GM12892 (cell line): ENCODE measurements at regions not wholly inside any gene's neighbourhood (a gene's known extent, or its start where the extent isn't known, plus 50 kb on each side); places are given as distances from the start of the nearest gene placed in this dataset.

Experiments used
- DNase-seq: peaks from one replicate; pipeline ENCODE4 v3.0.0; 2011; ENCODE audit not compliant: insufficient read length
- FAIRE-seq: peaks from 2 replicates; lab custom pipeline; 2011; peaks lifted over from hg19 to GRCh38; lab: Jason Lieb, UNC
- POLR2A ChIP-seq: IDR thresholded peaks from 2 replicates; pipeline ENCODE4 v1.6.1; 2011; ENCODE audit warnings: low read depth, low read length, control low read depth
- POLR2AphosphoS5 ChIP-seq: IDR thresholded peaks from 2 replicates; pipeline ENCODE4 v1.6.1; 2011; ENCODE audit warnings: low read depth, low read length, control low read depth
- TAF1 ChIP-seq: IDR thresholded peaks from 2 replicates; pipeline ENCODE4 v1.6.1; 2011; ENCODE audit warnings: low read depth, mild to moderate bottlenecking, control low read depth, low read length, borderline replicate concordance

GRCh38 chr2:6674381-6674780, 191.3 kb downstream of the CMPK2 start:
- FAIRE-seq (no peak), DNase-seq (no peak)
- TF ChIP-seq POLR2A (no peak), POLR2AphosphoS5 (no peak), TAF1 (no peak)

DNA sequence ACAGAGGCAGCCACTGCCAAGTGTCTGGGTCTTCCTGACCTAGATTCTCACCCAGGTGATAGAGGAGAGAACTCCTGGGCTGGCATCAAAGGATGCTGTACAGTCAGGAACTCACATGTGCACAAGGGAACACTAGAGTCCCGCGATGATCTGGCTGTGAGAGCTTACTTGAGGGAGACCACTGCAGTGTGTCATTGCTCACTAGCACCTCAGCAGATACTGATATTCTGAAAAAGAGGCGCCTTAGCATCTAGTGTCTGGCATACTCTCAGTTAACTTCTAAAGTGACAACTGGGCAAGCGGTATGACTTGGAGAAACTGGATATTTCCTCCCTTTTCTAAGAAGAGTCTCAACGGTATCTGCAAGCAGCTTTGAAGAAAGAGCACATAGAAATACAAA, 189.9 kb downstream of the CMPK2 start:
- FAIRE-seq, result no peak
- TF ChIP-seq POLR2A (no peak), TAF1 (no peak), POLR2AphosphoS5 (no peak)
- DNase-seq, result no peak

DNA sequence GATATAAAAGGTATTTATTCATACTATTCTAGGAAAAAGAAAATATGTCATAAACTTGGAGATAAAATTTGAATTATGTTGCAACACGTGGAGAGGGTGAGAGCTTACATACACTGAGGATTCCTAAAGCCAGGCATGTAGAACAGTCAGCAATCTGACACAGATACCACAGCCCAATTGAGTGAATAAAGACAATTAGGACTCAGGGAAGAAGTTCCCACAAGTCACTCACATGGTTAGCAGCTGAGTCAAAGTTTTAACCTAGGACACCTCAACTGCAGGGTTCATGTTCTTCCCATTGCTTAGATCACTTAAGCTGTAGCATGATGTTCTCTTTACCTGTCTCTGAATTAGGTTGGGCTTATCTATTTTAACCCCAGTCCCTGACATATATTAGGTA, 189.5 kb downstream of the CMPK2 start:
- FAIRE-seq (no peak), DNase-seq (no peak)
- TF ChIP-seq POLR2A, result no peak
- no peak for TF ChIP-seq TAF1
- TF ChIP-seq POLR2AphosphoS5, result no peak

GRCh38 chr2:6676776-6677175, 188.9 kb downstream of the CMPK2 start:
- TF ChIP-seq TAF1 (no peak), POLR2A (no peak), POLR2AphosphoS5 (no peak)
- DNase-seq (no peak), FAIRE-seq (no peak)

DNA sequence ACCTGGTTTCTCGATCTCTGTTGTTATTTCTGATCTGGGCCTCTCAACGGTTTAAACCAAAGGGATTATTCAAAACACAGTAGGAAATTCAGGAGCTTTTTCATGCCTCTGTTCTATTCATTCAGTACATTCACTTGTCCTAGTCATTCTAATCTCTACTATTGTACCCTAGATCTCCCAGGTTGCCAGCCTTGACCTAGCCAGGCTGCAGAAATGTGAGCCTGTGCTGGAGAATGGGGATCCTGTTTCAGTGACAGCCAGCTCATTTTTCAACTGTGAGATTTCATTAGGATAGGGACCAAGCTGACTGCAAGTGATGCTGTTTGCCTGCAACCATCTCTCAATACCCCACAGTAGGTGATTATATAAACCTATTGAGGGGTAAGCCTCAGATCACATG, 186.2 kb downstream of the CMPK2 start:
- no peak for FAIRE-seq
- DNase-seq, result no peak
- TF ChIP-seq POLR2AphosphoS5, result no peak
- no peak for TF ChIP-seq TAF1
- no peak for TF ChIP-seq POLR2A

- FAIRE-seq (no peak), DNase-seq (no peak)
- no peak for TF ChIP-seq POLR2AphosphoS5
- no peak for TF ChIP-seq TAF1
- TF ChIP-seq POLR2A, result no peak
Measured at GRCh38 chr2:6683516-6683915, 182.2 kb downstream of the CMPK2 start.

DNA sequence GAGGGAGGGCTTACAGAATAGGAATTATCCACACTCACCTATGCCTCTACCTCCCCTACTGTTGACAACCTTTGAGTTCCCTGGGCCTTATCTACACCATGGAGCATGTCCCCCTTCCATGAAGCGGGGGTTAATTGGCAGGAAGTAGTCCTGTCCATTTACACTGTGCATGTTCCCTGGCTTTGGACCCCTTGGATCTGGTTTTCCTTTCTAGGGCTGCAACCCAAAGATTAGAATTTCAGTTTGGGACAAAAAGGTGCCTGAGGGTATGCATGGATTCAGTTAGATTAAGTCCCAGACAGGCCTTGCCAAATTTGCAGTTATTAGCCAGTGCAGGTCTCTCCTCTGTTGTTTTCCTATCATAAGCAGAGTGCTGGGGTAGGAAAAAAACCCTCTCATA, 180.3 kb downstream of the CMPK2 start:
- FAIRE-seq (no peak), DNase-seq (no peak)
- no peak for TF ChIP-seq TAF1
- no peak for TF ChIP-seq POLR2A
- TF ChIP-seq POLR2AphosphoS5, result no peak

DNA sequence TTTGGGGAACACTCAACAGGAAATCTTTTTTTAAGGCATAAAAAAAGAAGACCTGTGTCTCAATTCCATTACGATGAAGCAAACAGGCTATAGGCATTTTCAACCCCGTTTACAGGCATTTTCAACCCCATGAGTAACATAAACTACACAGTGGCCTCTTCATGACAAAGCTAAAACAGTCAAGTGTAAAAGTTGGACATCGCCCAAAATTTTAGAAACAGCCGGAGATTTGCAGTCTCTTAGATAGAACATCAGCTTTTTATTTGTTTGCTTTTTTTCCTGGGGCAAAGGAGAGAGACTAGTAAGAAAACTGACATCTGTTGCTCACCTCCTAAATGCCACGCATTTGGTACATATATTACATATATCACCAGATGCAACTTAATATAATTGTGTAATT, 173.7 kb downstream of the CMPK2 start:
- no peak for DNase-seq
- no peak for FAIRE-seq
- TF ChIP-seq POLR2A, result no peak
- TF ChIP-seq POLR2AphosphoS5, result no peak
- no peak for TF ChIP-seq TAF1

GRCh38 chr2:6692819-6693218, 172.9 kb downstream of the CMPK2 start:
- FAIRE-seq, result no peak
- no peak for TF ChIP-seq TAF1
- no peak for TF ChIP-seq POLR2A
- TF ChIP-seq POLR2AphosphoS5, result no peak
- DNase-seq, result no peak

DNA sequence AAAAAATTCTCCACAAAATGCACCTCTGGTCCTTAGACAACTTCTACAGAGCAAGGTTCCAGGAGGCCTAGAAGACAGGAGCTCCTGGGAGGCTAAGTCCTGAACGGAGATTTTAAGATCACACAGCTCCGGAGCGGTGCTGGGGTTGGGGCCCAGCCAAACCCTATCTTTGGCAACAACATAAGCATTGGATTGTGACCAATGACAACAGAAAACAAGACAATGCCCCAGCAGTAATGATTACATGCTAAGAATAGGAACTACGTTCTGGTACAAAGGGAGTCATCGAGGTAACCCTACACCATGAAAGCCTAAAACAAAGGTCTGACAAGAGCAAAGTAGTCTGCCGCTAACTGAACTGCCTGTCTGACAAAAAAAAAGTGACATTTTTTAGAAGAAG, 171.2 kb downstream of the CMPK2 start:
- TF ChIP-seq POLR2AphosphoS5 (no peak), POLR2A (no peak), TAF1 (no peak)
- FAIRE-seq (no peak), DNase-seq (no peak)

- TF ChIP-seq POLR2AphosphoS5 (no peak), POLR2A (no peak), TAF1 (no peak)
- DNase-seq (no peak), FAIRE-seq (no peak)
Measured at GRCh38 chr2:6700335-6700734, 165.4 kb downstream of the CMPK2 start.

DNA sequence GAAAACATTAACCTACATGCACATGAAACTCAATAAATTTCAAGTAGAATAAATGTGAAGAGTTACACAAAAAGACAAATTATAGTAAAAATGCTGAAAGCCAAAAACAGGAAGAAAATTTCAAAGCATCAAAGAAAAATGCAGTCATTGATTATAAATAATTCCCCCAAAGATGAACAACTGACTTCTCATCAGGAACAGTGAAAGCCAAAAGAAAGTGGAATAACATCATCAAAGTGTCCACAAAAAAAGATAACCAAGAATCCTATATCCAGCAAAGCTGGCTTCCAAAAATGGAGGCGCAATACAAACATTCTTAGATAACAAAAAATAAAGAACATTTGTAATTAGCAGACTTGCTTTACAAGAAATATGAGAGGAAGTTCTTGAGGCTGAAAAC, 161.6 kb downstream of the CMPK2 start:
- no peak for DNase-seq
- TF ChIP-seq POLR2A, result no peak
- TF ChIP-seq TAF1, result no peak
- TF ChIP-seq POLR2AphosphoS5, result no peak
- FAIRE-seq, result no peak

GRCh38 chr2:6721395-6721794, 144.3 kb downstream of the CMPK2 start:
- TF ChIP-seq POLR2AphosphoS5 (no peak), TAF1 (no peak), POLR2A (no peak)
- no peak for FAIRE-seq
- DNase-seq, result no peak
